ENCODE measurements at regions not wholly inside any gene's neighbourhood (a gene's known extent, or its start where the extent isn't known, plus 50 kb on each side); places are given as distances from the start of the nearest gene placed in this dataset.
"Not testable (repeated sequence)": the region's sequence is repeated elsewhere in the genome, so short reads cannot be mapped to it uniquely, and the experiment has no call there.

DNA sequence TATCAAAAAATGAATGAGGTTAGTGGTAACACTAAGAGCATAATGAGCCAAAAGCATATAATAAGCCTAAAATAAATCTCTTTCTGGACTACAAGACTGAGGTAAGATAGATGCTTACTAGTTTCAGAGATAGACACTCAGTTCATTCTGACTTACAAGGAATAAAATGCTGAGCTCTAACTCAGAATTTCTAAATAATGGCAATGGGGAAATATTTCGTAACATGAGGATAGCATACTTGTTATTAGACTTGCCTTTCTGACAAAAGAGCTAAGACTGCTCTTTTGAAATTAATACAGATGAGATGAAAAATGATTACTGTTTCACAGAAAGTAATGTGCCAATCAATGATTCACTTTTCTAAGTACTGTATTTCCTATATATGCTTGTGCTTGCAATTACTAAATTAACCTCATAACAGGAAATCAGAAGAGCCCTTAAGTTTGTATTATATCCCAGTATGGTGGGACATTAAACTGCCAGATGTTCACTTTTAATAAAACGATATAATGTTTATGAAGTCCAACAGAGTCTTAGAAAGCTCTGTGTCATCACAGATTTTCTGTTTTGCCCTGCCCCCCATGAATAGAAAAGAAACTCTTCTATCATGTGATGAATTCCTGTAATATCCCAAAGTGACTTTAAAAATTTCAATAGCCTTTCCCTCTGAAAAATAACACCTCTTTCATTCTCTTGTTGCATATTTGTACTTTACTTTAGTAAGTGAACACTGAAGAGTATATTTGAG lies 2771.0 kb upstream of the PCDH20 start:
- DNase-seq (ENCODE audit: low spot score) = no peak

GRCh38 chr13:64186071-64186470 lies 2770.4 kb upstream of the PCDH20 start:
- DNase-seq (ENCODE audit: low spot score) = no peak

- no peak for DNase-seq (ENCODE audit: low spot score)
Measured at GRCh38 chr13:64180756-64181155, 2765.1 kb upstream of the PCDH20 start.

DNA sequence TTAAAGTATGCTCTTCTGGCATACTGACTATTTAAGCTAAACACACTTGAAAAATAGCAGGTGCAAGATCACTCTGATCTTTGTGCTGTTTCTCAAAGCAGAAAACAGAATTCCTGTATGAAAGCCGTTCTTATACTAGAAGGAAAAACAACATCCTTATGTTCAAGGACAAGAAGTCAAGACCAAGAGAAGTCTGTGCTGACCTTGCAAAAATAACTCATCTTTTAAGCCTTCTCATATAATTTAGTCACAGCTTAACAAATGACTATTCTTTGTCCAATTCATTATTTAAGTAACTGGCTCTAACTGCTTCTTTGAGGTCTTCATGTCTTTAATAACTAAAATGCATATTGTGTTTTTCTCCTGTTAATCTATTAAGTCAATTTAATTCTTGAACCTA lies 2750.2 kb upstream of the PCDH20 start:
- DNase-seq (ENCODE audit: low spot score) = no peak

GRCh38 chr13:64164435-64164834 lies 2748.8 kb upstream of the PCDH20 start:
- no peak for DNase-seq (ENCODE audit: low spot score)

DNA sequence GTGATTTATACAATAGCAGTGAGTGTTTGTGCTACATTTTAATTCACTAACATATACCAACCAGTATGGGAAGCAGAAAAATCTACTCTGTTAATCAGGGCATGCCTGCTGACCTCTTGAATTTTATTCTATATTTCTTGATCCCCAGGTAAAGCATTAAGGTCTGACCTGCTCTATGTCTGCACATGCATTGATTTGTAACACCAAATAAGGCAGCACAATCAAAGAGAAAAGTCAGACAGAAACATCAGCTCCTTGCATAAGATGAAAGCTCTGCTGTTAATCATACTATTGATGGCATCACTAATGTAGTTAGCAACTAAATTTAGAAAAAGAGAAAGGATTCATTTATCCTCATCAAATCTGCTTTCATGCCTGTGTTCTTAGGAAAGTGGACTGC lies 2744.8 kb upstream of the PCDH20 start:
- no peak for DNase-seq (ENCODE audit: low spot score)

- DNase-seq (ENCODE audit: low spot score) = no peak
Measured at GRCh38 chr13:64158908-64159307, 2743.3 kb upstream of the PCDH20 start.

GRCh38 chr13:64154514-64154913 lies 2738.9 kb upstream of the PCDH20 start:
- peak; percentile 0 for DNase-seq (ENCODE audit: low spot score)

DNA sequence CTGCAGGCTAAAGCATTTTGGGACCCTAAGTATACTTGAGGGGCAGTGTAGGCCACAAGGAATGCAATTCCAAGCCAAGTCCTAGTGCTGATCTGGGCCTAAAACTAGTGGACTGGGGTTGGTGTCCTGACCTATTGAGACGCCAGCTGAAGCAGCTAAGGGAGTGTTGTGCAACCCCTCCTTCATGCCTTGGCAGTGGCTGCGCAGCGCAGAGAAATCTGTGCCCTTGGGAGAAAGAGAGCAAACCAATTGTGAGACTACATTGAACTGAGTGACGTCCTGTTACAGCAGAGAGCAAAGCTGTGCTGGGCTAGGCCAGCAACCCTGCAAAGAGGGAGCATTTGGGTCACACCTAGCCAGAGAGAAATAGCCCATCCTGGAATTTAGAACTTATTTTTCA lies 2715.0 kb upstream of the PCDH20 start:
- DNase-seq (ENCODE audit: low spot score) = no peak

DNA sequence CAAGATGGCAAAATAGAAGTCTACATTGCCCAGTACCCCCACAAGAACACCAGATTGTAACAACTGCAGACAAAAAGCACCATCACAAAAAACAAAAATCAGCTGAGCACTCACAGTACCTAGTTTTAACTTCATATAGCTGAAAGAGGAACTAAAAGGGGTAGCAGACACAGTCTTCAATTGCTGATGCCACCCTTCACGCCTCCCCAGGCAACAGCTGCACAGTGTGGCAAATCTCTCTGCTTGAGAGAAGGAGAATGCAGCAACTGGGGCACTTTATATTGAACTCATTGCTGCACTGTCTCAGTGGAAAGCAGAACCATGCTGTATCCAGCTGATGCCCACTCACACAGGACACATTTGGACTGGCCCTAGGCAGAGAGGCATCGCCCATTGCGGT lies 2714.5 kb upstream of the PCDH20 start:
- DNase-seq (ENCODE audit: low spot score) = no peak

DNA sequence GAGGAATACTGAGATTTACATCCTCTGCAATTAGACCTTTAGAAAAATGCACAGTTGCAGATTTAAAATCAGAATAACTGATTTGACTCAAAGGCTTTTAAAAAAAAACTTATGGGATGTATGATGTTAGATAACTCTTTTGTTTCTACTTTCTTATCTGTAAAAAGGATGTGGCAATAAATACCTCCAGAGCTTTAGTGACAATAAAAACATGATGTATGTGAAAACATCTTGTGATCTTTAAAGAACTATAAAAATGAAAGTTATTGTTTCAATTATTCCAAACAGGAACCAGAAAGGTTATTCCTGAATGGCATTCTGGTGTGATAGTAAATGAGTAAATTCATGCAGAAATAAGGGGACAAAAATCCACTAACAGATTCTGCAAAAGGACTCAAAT lies 2712.2 kb upstream of the PCDH20 start:
- no peak for DNase-seq (ENCODE audit: low spot score)

- no peak for DNase-seq (ENCODE audit: low spot score)
Measured at GRCh38 chr13:64127192-64127591, 2711.5 kb upstream of the PCDH20 start.

DNA sequence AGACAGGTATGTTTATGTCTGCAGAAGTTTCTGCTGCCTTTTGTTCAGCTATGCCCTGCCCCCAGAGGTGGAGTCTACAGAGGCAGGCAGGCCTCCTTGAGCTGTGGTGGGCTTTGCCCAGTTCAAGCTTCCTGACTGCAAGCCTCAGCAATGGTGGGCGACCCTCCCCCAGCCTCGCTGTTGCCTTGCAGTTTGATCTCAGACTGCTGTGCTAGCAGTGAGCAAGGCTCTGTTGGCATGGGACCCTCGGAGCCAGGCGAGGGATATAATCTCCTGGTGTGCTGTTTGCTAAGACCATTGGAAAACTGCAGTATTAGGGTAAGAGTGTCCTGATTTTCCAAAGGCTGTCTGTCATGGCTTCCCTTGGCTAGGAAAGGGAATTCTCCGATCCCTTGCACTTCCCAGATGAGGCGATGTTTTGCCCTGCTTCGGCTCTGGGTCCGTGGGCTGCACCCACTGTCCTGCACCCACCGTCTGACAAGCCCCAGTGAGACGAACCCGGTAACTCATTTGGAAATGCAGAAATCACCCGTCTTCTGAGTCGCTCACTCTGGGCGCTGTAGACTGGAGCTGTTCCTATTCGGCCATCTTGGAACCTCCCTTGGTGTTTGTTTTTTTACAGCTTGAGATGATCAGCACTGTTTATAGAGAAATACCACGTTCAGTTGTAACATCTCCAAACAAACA lies 2705.5 kb upstream of the PCDH20 start:
- not testable (repeated sequence) for DNase-seq (ENCODE audit: low spot score)

- DNase-seq (ENCODE audit: low spot score) = no peak
Measured at GRCh38 chr13:64099994-64100393, 2684.3 kb upstream of the PCDH20 start.

- no peak for DNase-seq (ENCODE audit: low spot score)
Measured at GRCh38 chr13:64090311-64090710, 2674.7 kb upstream of the PCDH20 start.

- DNase-seq (ENCODE audit: low spot score) = no peak
Measured at GRCh38 chr13:64088491-64088890, 2672.8 kb upstream of the PCDH20 start.

DNA sequence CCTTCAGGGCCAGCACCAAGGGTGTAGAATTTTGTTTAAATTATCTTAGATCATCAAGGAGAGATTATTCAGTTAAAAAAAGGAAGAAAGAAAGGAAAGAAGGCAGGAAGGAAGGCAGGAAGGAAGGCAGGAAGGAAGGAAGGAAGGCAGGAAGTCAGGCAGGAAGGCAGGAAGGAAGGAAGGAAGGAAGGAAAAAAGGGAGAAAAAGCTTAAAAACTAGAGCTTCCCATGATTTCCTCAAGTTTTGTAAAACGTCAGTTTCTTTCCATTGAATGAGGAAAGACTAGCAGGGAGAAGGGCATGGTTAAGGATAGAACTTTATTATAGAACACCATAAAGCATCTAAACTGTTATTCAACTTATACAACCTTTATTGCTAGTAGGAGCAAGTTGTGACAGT lies 2672.0 kb upstream of the PCDH20 start:
- DNase-seq (ENCODE audit: low spot score) = no peak

- DNase-seq (ENCODE audit: low spot score) = no peak
Measured at GRCh38 chr13:64083811-64084210, 2668.2 kb upstream of the PCDH20 start.

DNA sequence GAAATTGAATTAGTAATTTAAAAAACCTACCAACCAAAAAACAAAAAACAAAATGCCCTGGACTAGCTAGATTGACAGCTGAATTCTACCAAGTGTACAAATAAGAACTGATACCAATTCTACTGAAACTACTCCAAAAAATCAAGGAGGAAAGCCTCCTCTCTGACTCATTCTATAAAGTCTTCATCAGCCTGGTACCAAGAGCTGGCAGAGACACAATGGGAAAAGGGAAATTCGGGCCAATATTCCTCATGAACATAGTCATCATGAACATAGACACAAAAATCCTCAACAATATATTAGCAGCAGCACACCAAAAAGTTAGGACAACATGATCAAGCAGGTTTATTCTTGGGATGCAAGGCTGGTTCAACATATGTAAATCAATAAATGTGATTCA lies 2667.7 kb upstream of the PCDH20 start:
- DNase-seq (ENCODE audit: low spot score) = no peak

DNA sequence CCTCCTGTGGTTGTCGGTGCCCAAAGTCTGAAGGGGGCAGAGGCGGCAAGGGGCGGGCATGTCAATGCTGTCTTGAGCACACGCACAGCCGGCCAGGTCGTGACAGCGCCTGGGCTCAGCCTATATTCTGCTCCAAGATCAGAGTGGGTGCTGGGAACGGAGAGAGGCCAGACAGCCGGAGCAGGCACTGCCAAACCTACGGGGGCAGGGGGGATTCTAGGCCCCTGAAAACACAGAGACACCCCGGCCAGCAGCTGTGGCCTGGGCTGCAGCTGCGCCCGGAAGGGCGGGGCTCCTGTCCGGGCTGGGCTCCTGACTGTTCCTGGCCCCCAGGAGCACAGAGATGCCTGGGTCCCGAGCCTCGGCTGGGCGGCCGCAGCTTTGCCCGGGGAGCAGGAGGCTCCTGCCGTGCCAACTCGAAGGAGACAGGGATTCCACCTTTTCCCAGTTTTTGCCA lies 2662.9 kb upstream of the PCDH20 start:
- DNase-seq (ENCODE audit: low spot score) = no peak

DNA sequence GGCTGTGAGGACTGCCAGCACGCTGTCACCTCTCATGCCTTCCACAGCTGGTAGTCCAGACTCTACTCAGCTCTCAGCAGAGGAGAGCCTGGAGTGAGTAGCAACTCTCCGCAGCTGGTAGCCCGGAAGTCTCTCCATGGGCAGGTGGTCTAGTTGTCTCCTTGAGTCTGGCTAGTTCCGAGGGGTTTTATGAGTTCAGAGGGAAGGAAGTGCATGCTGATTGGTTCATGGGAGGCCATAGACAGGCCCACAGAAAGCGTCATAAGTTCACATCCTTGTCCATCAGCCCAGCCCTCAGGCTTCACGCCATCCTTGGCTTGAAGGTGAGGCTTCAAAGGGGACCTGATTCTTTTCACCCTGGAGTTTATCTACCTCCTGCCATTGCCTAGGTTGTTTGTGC lies 2662.4 kb upstream of the PCDH20 start:
- DNase-seq (ENCODE audit: low spot score) = peak; percentile 15

- DNase-seq (ENCODE audit: low spot score) = not testable (repeated sequence)
Measured at GRCh38 chr13:64077132-64077835, 2661.6 kb upstream of the PCDH20 start.

Measured in SW480 (cell line).